ENCODE measurements at regions not wholly inside any gene's neighbourhood (a gene's known extent, or its start where the extent isn't known, plus 50 kb on each side); places are given as distances from the start of the nearest gene placed in this dataset.

GRCh38 chr4:115871596-115871995, 758.2 kb upstream of the NDST4 start:
- no peak for TF ChIP-seq POLR2A (IDR thresholded peaks at IDR 0.05)
- TF ChIP-seq EP300 (IDR thresholded peaks at IDR 0.05): no peak

Measured in tibial nerve (tissue), 3 donors.